Esophagus squamous epithelium (tissue), 5 donors: ENCODE measurements at regions not wholly inside any gene's neighbourhood (a gene's known extent, or its start where the extent isn't known, plus 50 kb on each side); places are given as distances from the start of the nearest gene placed in this dataset.
A peak's percentile ranks its signal among the peaks of the same experiment; 100 is the strongest.

Experiments
- DNase-seq: peaks from one replicate; lab custom pipeline; 2025; lab: John Stamatoyannopoulos, UW
- H3K27ac ChIP-seq, 4 donors: fragments of 200-600 bp; sonication (generic); one replicate each; pipeline ENCODE4 v1.5.1; 2016 to 2019; ENCODE audit warnings: mild to moderate bottlenecking in 1 of 4
- H3K27me3 ChIP-seq, 4 donors: fragments of 200-600 bp; sonication (generic); 1 replicate in 3 of 4; 2 replicates in 1 of 4; pipeline versions ENCODE4 v1.5.1 to v1.6.0; 2017 to 2021; ENCODE audit warnings: antibody characterized with exemption in 1 of 4
- H3K36me3 ChIP-seq, 3 donors: fragments of 200-600 bp; sonication (generic); one replicate each; pipeline ENCODE4 v1.5.1; 2016 to 2019
- H3K4me1 ChIP-seq, 3 donors: fragments of 200-600 bp; sonication (generic); one replicate each; pipeline ENCODE4 v1.5.1; 2017 to 2019
- H3K4me3 ChIP-seq, 4 donors: fragments of 200-600 bp; sonication (generic); 1 replicate in 3 of 4; 2 replicates in 1 of 4; pipeline ENCODE4 v1.5.1; 2016 to 2019; ENCODE audit warnings: mild to moderate bottlenecking in 2 of 4, moderate library complexity in 1 of 4
- H3K9me3 ChIP-seq, 3 donors: fragments of 200-600 bp; sonication (generic); one replicate each; pipeline ENCODE4 v1.5.1; 2016 to 2019
- CTCF ChIP-seq, 6 experiments: fragments of 450-650 bp in 4 of 6; fragments of 200-600 bp in 2 of 6; sonication (generic) in 2 of 6; IDR thresholded peaks; one replicate each; pipeline ENCODE4 v1.5.1; 2016 to 2019; ENCODE audit warnings: antibody characterized with exemption in 6 of 6, mild to moderate bottlenecking in 4 of 6, moderate library complexity in 4 of 6
- POLR2A ChIP-seq, 4 donors: fragments of 450-650 bp; IDR thresholded peaks; one replicate each; pipeline ENCODE4 v1.6.1; 2017; ENCODE audit warnings: antibody characterized with exemption in 4 of 4, mild to moderate bottlenecking in 4 of 4, moderate library complexity in 3 of 4
- WGBS, 2 donors: methylation state at CpG; one replicate each; pipeline ENCODE4 v1.1.5; 2018; 5-methylcytosine and 5-hydroxymethylcytosine counted together
- intact Hi-C: fragments of 100-400 bp; cut with DNase I; formaldehyde crosslinking; loops from one replicate; pipeline ENCODE4 v1.15.0; 2022
- donor health status: DM: yes; HTN: yes; CAD: no.

GRCh38 chr18:26794230-26795101 lies 71.0 kb downstream of the AQP4 start:
- H3K27me3 ChIP-seq, result no peaks in the 10 kb centered on the region
- H3K4me1 ChIP-seq, result peaks cover 3 to 18% (median 5%) of the 10 kb centered on the region in 3 donors
- H3K27ac ChIP-seq, result peak overlapping the region in 3 of 4 donors; percentile 18 to 71 (median 68)
- no peak for TF ChIP-seq POLR2A (IDR thresholded peaks at IDR 0.05)
- no peak for TF ChIP-seq CTCF (IDR thresholded peaks at IDR 0.05)
- 82 to 83% methylated on average over 6 to 8 of the region's 8 CpGs for WGBS, 2 donors
- intact Hi-C loops, result no loop called here
- no peak overlapping the region for H3K4me3 ChIP-seq
- H3K9me3 ChIP-seq, result no peaks in the 10 kb centered on the region
- DNase-seq, result no peak
- no peaks in the 10 kb centered on the region for H3K36me3 ChIP-seq

DNA sequence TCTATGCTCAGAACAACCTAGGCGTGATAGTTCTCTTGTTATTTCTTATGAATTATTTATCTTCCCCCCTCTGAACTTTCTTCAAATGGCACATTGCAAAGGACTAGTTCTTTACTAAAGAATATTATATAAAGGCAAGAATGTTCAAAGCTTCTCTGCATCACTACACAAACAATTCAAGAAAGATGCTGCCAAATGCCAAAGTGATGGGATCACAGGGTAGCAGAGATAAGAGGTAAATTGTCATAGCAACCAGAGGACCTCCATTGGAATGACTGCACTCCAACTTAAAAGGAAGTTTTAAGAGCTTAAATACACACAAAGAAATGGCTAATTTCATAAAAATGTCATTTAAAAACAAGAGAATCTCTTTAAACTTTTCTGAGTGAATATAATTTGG lies 72.8 kb downstream of the AQP4 start:
- Histone ChIP-seq H3K36me3 (no peaks in the 10 kb centered on the region), H3K4me3 (no peak overlapping the region), H3K9me3 (no peaks in the 10 kb centered on the region), H3K27ac (peak overlapping the region in 2 of 4 donors; percentile 44 to 61), H3K27me3 (no peaks in the 10 kb centered on the region), H3K4me1 (peaks cover 3 to 18% (median 5%) of the 10 kb centered on the region in 3 donors)
- DNase-seq, result no peak
- 90 to 95% methylated on average over 1 of the region's 1 CpG for WGBS, 2 donors
- no peak for TF ChIP-seq POLR2A (IDR thresholded peaks at IDR 0.05)
- TF ChIP-seq CTCF (IDR thresholded peaks at IDR 0.05), result no peak
- intact Hi-C loops, result no loop called here

DNA sequence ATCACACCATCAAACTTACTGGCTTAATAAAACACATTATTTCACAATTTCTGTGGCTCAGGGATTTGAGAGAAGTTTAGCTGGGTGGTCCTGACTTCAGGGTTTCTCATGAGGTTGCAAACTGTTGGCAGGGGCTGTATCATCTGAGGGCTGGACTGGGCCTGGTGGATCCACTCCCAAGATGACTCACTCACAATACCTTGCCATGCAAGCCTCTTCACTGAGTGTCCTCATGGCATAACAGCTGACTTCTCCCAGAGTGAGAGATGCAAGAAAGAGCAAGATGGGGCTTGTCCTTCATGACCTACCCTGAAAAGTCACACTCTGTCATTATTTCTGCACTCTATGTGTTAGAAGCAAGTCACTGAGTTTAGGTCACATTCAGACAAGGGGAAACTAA lies 73.8 kb downstream of the AQP4 start:
- intact Hi-C loops, result no loop called here
- TF ChIP-seq CTCF (IDR thresholded peaks at IDR 0.05) (no peak), POLR2A (IDR thresholded peaks at IDR 0.05) (no peak)
- H3K4me3 ChIP-seq, result no peak overlapping the region
- peak overlapping the region in 2 of 4 donors; percentile 30 to 61 for H3K27ac ChIP-seq
- no peaks in the 10 kb centered on the region for H3K9me3 ChIP-seq
- no peaks in the 10 kb centered on the region for H3K36me3 ChIP-seq
- DNase-seq, result no peak
- peaks cover 3 to 18% (median 5%) of the 10 kb centered on the region in 3 donors for H3K4me1 ChIP-seq
- H3K27me3 ChIP-seq, result no peaks in the 10 kb centered on the region

DNA sequence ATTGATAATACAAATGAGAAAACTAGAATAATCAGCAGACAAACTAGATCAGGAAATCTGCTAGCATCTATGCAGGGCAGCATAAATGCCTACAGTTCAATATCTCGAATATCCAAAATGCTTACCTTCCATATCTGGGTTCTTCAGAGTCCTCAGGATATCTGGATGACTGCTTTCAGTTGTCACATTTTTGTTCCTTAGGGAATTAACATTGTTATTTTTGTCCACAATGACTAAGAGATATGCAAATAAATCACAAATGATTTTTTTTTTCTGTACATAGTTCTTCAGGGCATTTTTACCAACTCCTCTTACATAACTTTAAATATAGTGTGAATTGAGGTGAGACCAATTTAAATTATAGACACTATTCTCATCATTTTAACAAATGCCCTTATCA lies 80.9 kb downstream of the AQP4 start:
- H3K27me3 ChIP-seq, result no peaks in the 10 kb centered on the region
- TF ChIP-seq CTCF (IDR thresholded peaks at IDR 0.05), result no peak
- TF ChIP-seq POLR2A (IDR thresholded peaks at IDR 0.05), result no peak
- intact Hi-C loops, result no loop called here
- H3K4me3 ChIP-seq, result no peak overlapping the region
- no peaks in the 10 kb centered on the region for H3K4me1 ChIP-seq
- WGBS, 2 donors, result 44 to 47% methylated on average over 1 of the region's 1 CpG
- H3K36me3 ChIP-seq, result no peaks in the 10 kb centered on the region
- DNase-seq, result no peak
- no peaks in the 10 kb centered on the region for H3K9me3 ChIP-seq
- H3K27ac ChIP-seq, result no peak overlapping the region

- Histone ChIP-seq H3K4me1 (no peaks in the 10 kb centered on the region), H3K4me3 (no peak overlapping the region), H3K9me3 (no peaks in the 10 kb centered on the region), H3K27ac (no peak overlapping the region), H3K27me3 (no peaks in the 10 kb centered on the region), H3K36me3 (no peaks in the 10 kb centered on the region)
- TF ChIP-seq POLR2A (IDR thresholded peaks at IDR 0.05) (no peak), CTCF (IDR thresholded peaks at IDR 0.05) (no peak)
- DNase-seq, result no peak
- WGBS, 2 donors, result 69 to 73% methylated on average over 6 of the region's 6 CpGs
- intact Hi-C loops, result no loop called here
Measured at GRCh38 chr18:26783170-26783569, 82.3 kb downstream of the AQP4 start.
